GM18873 (cell line): ENCODE measurements at regions not wholly inside any gene's neighbourhood (a gene's known extent, or its start where the extent isn't known, plus 50 kb on each side); places are given as distances from the start of the nearest gene placed in this dataset.
"Not testable (repeated sequence)": the region's sequence is repeated elsewhere in the genome, so short reads cannot be mapped to it uniquely, and the experiment has no call there.

ENCODE experiments used
- ATAC-seq: cut with Tn5 transposase; IDR thresholded peaks from one replicate; pipeline ENCODE4 v1.9.1; 2021; ENCODE audit warnings: mild to moderate bottlenecking, moderate library complexity, moderate number of reproducible peaks; ENCODE audit not compliant: unreplicated experiment, low FRiP score

GRCh38 chr6:72530750-72531149, 91.1 kb upstream of the KCNQ5 start:
- no peak for ATAC-seq

GRCh38 chr6:72533606-72534005, 88.3 kb upstream of the KCNQ5 start:
- no peak for ATAC-seq

- ATAC-seq: no peak
These were observed 87.6 kb upstream of the KCNQ5 start for GRCh38 chr6:72534236-72534635.

- ATAC-seq: no peak
These were observed 86.7 kb upstream of the KCNQ5 start for GRCh38 chr6:72535124-72535523.

- no peak for ATAC-seq
These were observed 74.8 kb upstream of the KCNQ5 start for GRCh38 chr6:72547020-72547419.

GRCh38 chr6:72551470-72551869, 70.4 kb upstream of the KCNQ5 start:
- ATAC-seq: no peak

GRCh38 chr6:72552938-72553337, 68.9 kb upstream of the KCNQ5 start:
- ATAC-seq: no peak

GRCh38 chr6:72553531-72554511, 68.0 kb upstream of the KCNQ5 start:
- no peak for ATAC-seq

- ATAC-seq: no peak
These were observed 67.1 kb upstream of the KCNQ5 start for GRCh38 chr6:72554761-72555221.

GRCh38 chr6:72559067-72559466, 62.8 kb upstream of the KCNQ5 start:
- ATAC-seq: no peak

GRCh38 chr6:72559555-72559954, 62.3 kb upstream of the KCNQ5 start:
- ATAC-seq: no peak

- no peak for ATAC-seq
These were observed 60.9 kb upstream of the KCNQ5 start for GRCh38 chr6:72560721-72561593.

GRCh38 chr6:72561629-72562028, 60.2 kb upstream of the KCNQ5 start:
- no peak for ATAC-seq

- ATAC-seq: no peak
These were observed 57.6 kb upstream of the KCNQ5 start for GRCh38 chr6:72564231-72564630.

GRCh38 chr6:72571993-72572392, 49.9 kb upstream of the KCNQ5 start:
- ATAC-seq: not testable (repeated sequence)
